ENCODE measurements at regions not wholly inside any gene's neighbourhood (a gene's known extent, or its start where the extent isn't known, plus 50 kb on each side); places are given as distances from the start of the nearest gene placed in this dataset.

DNA sequence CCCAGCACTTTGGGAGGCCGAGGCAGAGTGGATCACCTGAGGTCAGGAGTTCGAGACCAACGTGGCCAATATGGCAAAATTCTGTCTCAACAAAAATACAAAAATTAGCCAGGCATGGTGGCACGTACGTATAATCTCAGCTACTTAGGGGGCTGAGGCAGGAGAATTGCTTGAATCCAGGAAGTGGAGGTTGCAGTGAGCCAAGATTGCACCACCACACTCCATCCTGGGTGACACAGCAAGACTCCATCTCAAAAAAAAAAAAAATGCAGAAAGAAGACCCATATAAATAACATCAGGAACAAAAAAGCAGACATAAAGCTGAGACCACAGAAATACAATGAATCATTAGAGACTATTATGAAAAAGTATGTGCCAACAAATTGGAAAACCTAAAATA is 235.2 kb upstream of the VEPH1 start:
- no peaks in the 10 kb centered on the region for H4K20me1 ChIP-seq (ENCODE audit: insufficient read depth, low read length)
- no peak for TF ChIP-seq EZH2 (IDR thresholded peaks at IDR 0.05; ENCODE audit: borderline replicate concordance, low read length)
- TF ChIP-seq, protein P1, sequence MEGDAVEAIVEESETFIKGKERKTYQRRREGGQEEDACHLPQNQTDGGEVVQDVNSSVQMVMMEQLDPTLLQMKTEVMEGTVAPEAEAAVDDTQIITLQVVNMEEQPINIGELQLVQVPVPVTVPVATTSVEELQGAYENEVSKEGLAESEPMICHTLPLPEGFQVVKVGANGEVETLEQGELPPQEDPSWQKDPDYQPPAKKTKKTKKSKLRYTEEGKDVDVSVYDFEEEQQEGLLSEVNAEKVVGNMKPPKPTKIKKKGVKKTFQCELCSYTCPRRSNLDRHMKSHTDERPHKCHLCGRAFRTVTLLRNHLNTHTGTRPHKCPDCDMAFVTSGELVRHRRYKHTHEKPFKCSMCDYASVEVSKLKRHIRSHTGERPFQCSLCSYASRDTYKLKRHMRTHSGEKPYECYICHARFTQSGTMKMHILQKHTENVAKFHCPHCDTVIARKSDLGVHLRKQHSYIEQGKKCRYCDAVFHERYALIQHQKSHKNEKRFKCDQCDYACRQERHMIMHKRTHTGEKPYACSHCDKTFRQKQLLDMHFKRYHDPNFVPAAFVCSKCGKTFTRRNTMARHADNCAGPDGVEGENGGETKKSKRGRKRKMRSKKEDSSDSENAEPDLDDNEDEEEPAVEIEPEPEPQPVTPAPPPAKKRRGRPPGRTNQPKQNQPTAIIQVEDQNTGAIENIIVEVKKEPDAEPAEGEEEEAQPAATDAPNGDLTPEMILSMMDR (IDR thresholded peaks at IDR 0.05; ENCODE audit: low read length), result no peak
- no peaks in the 10 kb centered on the region for H3K79me2 ChIP-seq (ENCODE audit: insufficient read depth, low read length)
- no peak overlapping the region for H3K9ac ChIP-seq (ENCODE audit: low read length)
- H3K36me3 ChIP-seq (ENCODE audit: insufficient read depth, low read length), result no peaks in the 10 kb centered on the region
- H2AFZ ChIP-seq (ENCODE audit: low read length), result no peak overlapping the region
- H3K4me1 ChIP-seq (ENCODE audit: insufficient read depth, low read length, severe bottlenecking), result no peaks in the 10 kb centered on the region
- no peak overlapping the region for H3K27ac ChIP-seq (ENCODE audit: low read depth, low read length, poor library complexity, severe bottlenecking)
- no peak overlapping the region for H3K4me3 ChIP-seq (ENCODE audit: low read depth, low read length, poor library complexity, severe bottlenecking)
- no peaks in the 10 kb centered on the region for H3F3A ChIP-seq (ENCODE audit: insufficient read depth, low read length)
- no peaks in the 10 kb centered on the region for H3K27me3 ChIP-seq (ENCODE audit: insufficient read depth, low read length)
- H3K4me2 ChIP-seq (ENCODE audit: low read length), result no peak overlapping the region
- no peaks in the 10 kb centered on the region for H3K9me2 ChIP-seq (ENCODE audit: low read depth, low read length)
- no peaks in the 10 kb centered on the region for H3K9me3 ChIP-seq (ENCODE audit: low read length)

DNA sequence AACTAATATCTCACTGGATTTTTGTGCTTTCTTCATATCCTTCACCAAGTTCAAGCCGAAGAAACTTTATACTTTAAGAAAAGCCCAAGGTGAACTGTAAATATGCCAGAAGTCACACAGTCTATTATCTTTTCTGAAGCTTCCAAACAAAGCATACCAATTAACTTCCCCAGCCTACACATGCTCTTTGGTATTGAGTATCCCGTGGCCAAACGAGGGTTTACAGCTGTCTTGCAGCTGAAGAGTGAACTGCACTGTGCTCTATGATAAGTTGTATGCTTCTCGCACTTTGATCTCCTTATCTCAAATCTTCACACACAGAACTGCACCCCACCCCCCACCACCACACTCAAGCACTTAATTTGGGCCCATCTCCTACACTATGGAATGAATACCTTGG is 215.6 kb upstream of the VEPH1 start:
- Histone ChIP-seq H2AFZ (ENCODE audit: low read length) (no peak overlapping the region), H3K27me3 (ENCODE audit: insufficient read depth, low read length) (no peaks in the 10 kb centered on the region), H3K9ac (ENCODE audit: low read length) (no peak overlapping the region), H3K4me1 (ENCODE audit: insufficient read depth, low read length, severe bottlenecking) (no peaks in the 10 kb centered on the region), H3K36me3 (ENCODE audit: insufficient read depth, low read length) (no peaks in the 10 kb centered on the region), H4K20me1 (ENCODE audit: insufficient read depth, low read length) (no peaks in the 10 kb centered on the region), H3F3A (ENCODE audit: insufficient read depth, low read length) (no peaks in the 10 kb centered on the region), H3K79me2 (ENCODE audit: insufficient read depth, low read length) (no peaks in the 10 kb centered on the region), H3K4me3 (ENCODE audit: low read depth, low read length, poor library complexity, severe bottlenecking) (no peak overlapping the region), H3K9me3 (ENCODE audit: low read length) (no peaks in the 10 kb centered on the region), H3K27ac (ENCODE audit: low read depth, low read length, poor library complexity, severe bottlenecking) (no peak overlapping the region), H3K4me2 (ENCODE audit: low read length) (no peak overlapping the region), H3K9me2 (ENCODE audit: low read depth, low read length) (no peaks in the 10 kb centered on the region)
- TF ChIP-seq, protein P1 (IDR thresholded peaks at IDR 0.05; ENCODE audit: low read length), result no peak
- no peak for TF ChIP-seq EZH2 (IDR thresholded peaks at IDR 0.05; ENCODE audit: borderline replicate concordance, low read length)

DNA sequence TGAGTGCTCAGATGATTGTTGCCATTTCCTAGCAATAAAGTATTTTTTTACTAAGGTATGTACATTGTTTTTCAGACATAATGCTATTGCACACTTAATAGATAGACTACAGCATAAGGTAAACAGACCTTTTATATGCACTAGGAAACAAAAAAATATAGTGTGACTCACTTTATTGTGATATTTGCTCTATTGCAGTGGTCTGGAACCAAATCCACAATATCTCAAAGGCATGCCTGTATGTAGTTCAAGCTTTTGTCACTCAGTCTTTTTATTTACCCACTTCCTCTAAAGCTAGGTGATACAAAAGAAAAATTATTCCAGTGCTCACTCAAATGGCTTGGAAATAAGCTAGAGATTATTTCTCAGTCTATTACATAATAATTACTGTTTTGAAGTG is 209.9 kb upstream of the VEPH1 start:
- H3K27me3 ChIP-seq (ENCODE audit: insufficient read depth, low read length), result no peaks in the 10 kb centered on the region
- no peaks in the 10 kb centered on the region for H3K4me1 ChIP-seq (ENCODE audit: insufficient read depth, low read length, severe bottlenecking)
- no peaks in the 10 kb centered on the region for H4K20me1 ChIP-seq (ENCODE audit: insufficient read depth, low read length)
- H3K4me3 ChIP-seq (ENCODE audit: low read depth, low read length, poor library complexity, severe bottlenecking), result no peak overlapping the region
- no peaks in the 10 kb centered on the region for H3K79me2 ChIP-seq (ENCODE audit: insufficient read depth, low read length)
- no peak overlapping the region for H3K27ac ChIP-seq (ENCODE audit: low read depth, low read length, poor library complexity, severe bottlenecking)
- no peak overlapping the region for H3K4me2 ChIP-seq (ENCODE audit: low read length)
- no peak overlapping the region for H3K9ac ChIP-seq (ENCODE audit: low read length)
- H3K36me3 ChIP-seq (ENCODE audit: insufficient read depth, low read length), result no peaks in the 10 kb centered on the region
- TF ChIP-seq EZH2 (IDR thresholded peaks at IDR 0.05; ENCODE audit: borderline replicate concordance, low read length), result no peak
- TF ChIP-seq, protein P1 (IDR thresholded peaks at IDR 0.05; ENCODE audit: low read length), result no peak
- H3F3A ChIP-seq (ENCODE audit: insufficient read depth, low read length), result no peaks in the 10 kb centered on the region
- no peaks in the 10 kb centered on the region for H3K9me3 ChIP-seq (ENCODE audit: low read length)
- no peaks in the 10 kb centered on the region for H3K9me2 ChIP-seq (ENCODE audit: low read depth, low read length)
- no peak overlapping the region for H2AFZ ChIP-seq (ENCODE audit: low read length)
